ENCODE measurements at regions not wholly inside any gene's neighbourhood (a gene's known extent, or its start where the extent isn't known, plus 50 kb on each side); places are given as distances from the start of the nearest gene placed in this dataset.

DNA sequence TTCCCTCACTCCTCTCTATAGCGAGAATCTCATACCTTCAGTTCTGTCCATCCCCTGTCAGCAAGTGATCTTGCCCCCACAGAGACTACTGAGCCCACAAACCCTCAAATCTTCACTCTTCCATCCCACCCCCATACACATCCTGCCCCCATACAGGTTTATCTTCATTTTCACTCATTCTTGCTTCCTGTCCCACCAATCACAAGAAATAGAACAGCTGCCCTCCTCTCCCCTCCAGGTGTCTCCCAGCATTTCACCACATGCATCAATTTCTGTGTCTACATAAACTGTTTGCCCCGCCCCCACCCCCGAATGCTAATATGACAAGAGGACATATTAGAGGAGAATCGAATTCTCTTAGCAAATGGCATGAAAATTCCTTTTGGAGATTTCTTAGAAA lies 54.9 kb upstream of the CARMIL1 start:
- no peak for DNase-seq (ENCODE audit: low read depth)

DNA sequence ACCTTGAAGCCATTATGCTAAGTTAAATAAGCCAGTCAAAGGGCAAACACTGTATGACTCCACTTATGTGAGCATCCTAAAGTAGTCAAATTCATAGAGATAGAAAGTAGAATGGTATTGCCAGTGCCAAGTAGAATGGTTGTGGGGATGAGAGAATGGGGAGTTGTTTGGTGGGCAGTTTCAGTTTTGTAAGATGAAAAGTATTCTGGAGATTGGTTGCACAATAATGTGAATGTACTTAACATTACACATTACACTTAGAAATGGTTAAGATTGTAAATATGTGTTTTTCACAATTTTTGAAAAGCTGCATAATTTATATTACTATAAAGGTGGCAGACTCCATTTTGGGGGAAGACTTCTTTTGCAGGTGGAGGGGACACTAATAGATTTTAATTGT lies 51.3 kb upstream of the CARMIL1 start:
- no peak for DNase-seq (ENCODE audit: low read depth)
